KMS-11 (cell line): ENCODE measurements at regions not wholly inside any gene's neighbourhood (a gene's known extent, or its start where the extent isn't known, plus 50 kb on each side); places are given as distances from the start of the nearest gene placed in this dataset.
"Not testable (repeated sequence)": the region's sequence is repeated elsewhere in the genome, so short reads cannot be mapped to it uniquely, and the experiment has no call there.

ENCODE experiments used
- H2AFZ ChIP-seq: fragments of 200-600 bp; sonication (generic); 2 replicates; pipeline ENCODE4 v1.6.1; 2016; ENCODE audit warnings: antibody characterized with exemption, mixed run types, low read depth
- H3K27ac ChIP-seq: fragments of 200-600 bp; sonication (generic); 2 replicates; pipeline ENCODE4 v1.6.1; 2016; ENCODE audit warnings: mild to moderate bottlenecking, mixed run types
- H3K27me3 ChIP-seq: fragments of 200-600 bp; sonication (generic); 2 replicates; pipeline ENCODE4 v1.6.1; 2017; ENCODE audit warnings: mild to moderate bottlenecking, low read depth, mixed run types, moderate library complexity; ENCODE audit not compliant: insufficient read depth
- H3K36me3 ChIP-seq: fragments of 200-600 bp; sonication (generic); 2 replicates; pipeline ENCODE4 v1.6.1; 2017; ENCODE audit warnings: mild to moderate bottlenecking, mixed run types; ENCODE audit not compliant: insufficient read depth
- H3K4me1 ChIP-seq: fragments of 200-600 bp; sonication (generic); 2 replicates; pipeline ENCODE4 v1.6.1; 2016; ENCODE audit warnings: mild to moderate bottlenecking, low read depth, mixed run types; ENCODE audit not compliant: poor library complexity, severe bottlenecking
- H3K4me2 ChIP-seq: fragments of 200-600 bp; sonication (generic); 2 replicates; pipeline ENCODE4 v1.7.0; 2016; ENCODE audit warnings: mild to moderate bottlenecking, mixed run types
- H3K4me3 ChIP-seq: fragments of 200-600 bp; sonication (generic); IDR thresholded peaks from 2 replicates; pipeline ENCODE4 v1.6.1; 2017; ENCODE audit warnings: low read depth, low read length, mixed read lengths; ENCODE audit not compliant: insufficient read depth
- H3K79me2 ChIP-seq: fragments of 200-600 bp; sonication (generic); 2 replicates; pipeline ENCODE4 v1.6.1; 2016; ENCODE audit warnings: low read depth, mixed run types; ENCODE audit not compliant: insufficient read depth
- H3K9ac ChIP-seq: fragments of 200-600 bp; sonication (generic); 2 replicates; pipeline ENCODE4 v1.6.1; 2016; ENCODE audit warnings: mild to moderate bottlenecking, mixed run types
- H4K20me1 ChIP-seq: fragments of 200-600 bp; sonication (generic); 2 replicates; pipeline ENCODE4 v1.6.1; 2016; ENCODE audit warnings: mild to moderate bottlenecking, mixed run types; ENCODE audit not compliant: insufficient read depth
- TF ChIP-seq, protein P1 (sequence below): fragments of 200-600 bp; sonication (generic); conservative IDR thresholded peaks from 2 replicates; pipeline ENCODE4 v1.6.1; 2017; ENCODE audit warnings: low read depth, mild to moderate bottlenecking, antibody characterized with exemption, low read length, moderate library complexity, mixed read lengths

GRCh38 chr4:1567519-1567807 lies 116.7 kb downstream of the FAM53A start:
- Histone ChIP-seq H3K79me2 (no peaks in the 10 kb centered on the region), H3K4me1 (no peaks in the 10 kb centered on the region), H3K36me3 (no peaks in the 10 kb centered on the region), H3K27me3 (peaks cover 7% of the 10 kb centered on the region; the same call in 1 of the 2 replicates), H3K27ac (no peak overlapping the region), H3K4me3 (no peak overlapping the region), H3K9ac (no peak overlapping the region), H4K20me1 (no peaks in the 10 kb centered on the region), H3K4me2 (no peak overlapping the region), H2AFZ (no peak overlapping the region)
- TF ChIP-seq, protein P1, sequence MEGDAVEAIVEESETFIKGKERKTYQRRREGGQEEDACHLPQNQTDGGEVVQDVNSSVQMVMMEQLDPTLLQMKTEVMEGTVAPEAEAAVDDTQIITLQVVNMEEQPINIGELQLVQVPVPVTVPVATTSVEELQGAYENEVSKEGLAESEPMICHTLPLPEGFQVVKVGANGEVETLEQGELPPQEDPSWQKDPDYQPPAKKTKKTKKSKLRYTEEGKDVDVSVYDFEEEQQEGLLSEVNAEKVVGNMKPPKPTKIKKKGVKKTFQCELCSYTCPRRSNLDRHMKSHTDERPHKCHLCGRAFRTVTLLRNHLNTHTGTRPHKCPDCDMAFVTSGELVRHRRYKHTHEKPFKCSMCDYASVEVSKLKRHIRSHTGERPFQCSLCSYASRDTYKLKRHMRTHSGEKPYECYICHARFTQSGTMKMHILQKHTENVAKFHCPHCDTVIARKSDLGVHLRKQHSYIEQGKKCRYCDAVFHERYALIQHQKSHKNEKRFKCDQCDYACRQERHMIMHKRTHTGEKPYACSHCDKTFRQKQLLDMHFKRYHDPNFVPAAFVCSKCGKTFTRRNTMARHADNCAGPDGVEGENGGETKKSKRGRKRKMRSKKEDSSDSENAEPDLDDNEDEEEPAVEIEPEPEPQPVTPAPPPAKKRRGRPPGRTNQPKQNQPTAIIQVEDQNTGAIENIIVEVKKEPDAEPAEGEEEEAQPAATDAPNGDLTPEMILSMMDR = no peak

DNA sequence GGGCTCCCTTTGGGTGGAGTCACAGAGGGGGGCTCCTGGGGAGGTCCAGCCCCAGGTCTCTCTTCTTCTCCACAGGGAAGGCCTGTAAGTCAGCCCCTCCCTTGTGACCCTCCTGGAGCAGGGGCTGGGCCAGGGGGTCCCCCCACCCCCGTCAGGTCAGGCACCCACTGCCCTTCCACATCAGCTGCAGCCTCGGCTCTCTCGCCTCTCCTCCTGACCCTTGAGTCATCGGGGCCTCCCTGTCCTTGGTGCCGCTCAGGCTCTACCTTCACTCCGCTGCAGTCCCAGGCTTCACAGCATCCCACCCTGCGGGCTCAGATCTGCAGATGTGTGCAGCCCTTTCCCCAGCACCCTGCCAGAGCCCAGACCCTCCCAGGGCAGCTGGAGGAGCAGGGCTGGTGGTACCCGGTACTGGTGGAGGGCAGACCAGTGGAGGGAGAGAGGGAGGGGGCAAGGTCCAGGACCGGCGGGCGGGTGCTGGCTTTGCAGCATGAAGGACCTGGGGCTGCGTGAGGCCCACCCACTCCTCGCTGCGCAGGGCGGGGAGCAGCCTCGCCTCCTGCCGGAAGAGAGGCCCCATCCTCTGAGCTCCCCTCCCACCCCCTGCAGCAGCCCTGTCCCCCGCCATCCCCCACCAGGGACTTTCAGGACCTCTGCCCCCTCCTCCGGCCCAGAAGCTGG lies 117.1 kb downstream of the FAM53A start:
- H3K4me3 ChIP-seq = no peak overlapping the region
- TF ChIP-seq, protein P1 = no peak
- no peaks in the 10 kb centered on the region for H3K4me1 ChIP-seq
- H3K27ac ChIP-seq = no peak overlapping the region
- H3K9ac ChIP-seq = no peak overlapping the region
- peaks cover 8% of the 10 kb centered on the region; the same call in 1 of the 2 replicates for H3K27me3 ChIP-seq
- H3K4me2 ChIP-seq = no peak overlapping the region
- no peaks in the 10 kb centered on the region for H4K20me1 ChIP-seq
- no peaks in the 10 kb centered on the region for H3K79me2 ChIP-seq
- no peaks in the 10 kb centered on the region for H3K36me3 ChIP-seq
- H2AFZ ChIP-seq = no peak overlapping the region

GRCh38 chr4:1566301-1566837 lies 117.7 kb downstream of the FAM53A start:
- not testable (repeated sequence) for H3K4me1 ChIP-seq, H3K79me2 ChIP-seq, H3K36me3 ChIP-seq, H3K9ac ChIP-seq, H3K27ac ChIP-seq, H2AFZ ChIP-seq, H3K4me2 ChIP-seq, H4K20me1 ChIP-seq, H3K4me3 ChIP-seq, H3K27me3 ChIP-seq

DNA sequence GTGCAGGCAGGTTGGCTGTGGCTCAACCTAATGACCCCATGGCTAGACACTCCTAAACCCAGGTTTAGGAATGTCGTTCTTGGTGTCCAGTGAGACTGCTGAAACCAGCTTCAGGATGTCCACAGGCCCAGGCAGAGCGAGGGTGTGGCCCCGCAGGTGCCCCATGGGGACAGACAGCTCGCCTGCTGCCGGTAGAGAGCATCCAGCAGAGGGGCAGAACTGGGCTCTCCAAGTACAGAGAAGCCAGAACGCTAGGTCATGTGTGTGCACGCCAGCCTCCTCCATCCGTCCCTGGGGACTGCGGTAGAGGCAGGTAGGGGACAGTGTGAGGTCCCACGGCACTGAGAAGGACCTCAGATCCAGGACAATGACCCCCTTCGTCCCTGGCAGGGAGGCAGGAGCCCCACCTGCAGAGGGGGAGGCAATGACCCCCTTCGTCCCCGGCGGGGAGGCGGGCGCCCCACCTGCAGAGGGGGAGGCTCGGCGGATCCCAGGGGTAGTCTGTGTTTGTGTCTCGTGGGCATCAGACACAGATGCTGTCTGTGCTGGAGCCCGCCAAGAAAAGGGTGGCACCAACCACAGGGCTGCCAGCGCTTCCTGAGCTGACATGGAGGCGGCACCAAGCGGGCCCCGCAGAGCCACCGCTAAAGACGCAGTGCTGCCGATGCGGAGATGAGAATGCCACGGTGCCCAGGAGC lies 118.4 kb downstream of the FAM53A start:
- Histone ChIP-seq H3K4me3 (no peak overlapping the region), H3K79me2 (no peaks in the 10 kb centered on the region), H3K27me3 (peaks cover 6% of the 10 kb centered on the region; the same call in 1 of the 2 replicates), H3K9ac (no peak overlapping the region), H2AFZ (no peak overlapping the region), H3K4me2 (no peak overlapping the region), H4K20me1 (no peaks in the 10 kb centered on the region), H3K36me3 (no peaks in the 10 kb centered on the region), H3K27ac (no peak overlapping the region), H3K4me1 (no peaks in the 10 kb centered on the region)
- TF ChIP-seq, protein P1 = no peak
